Amygdala (tissue), 56 donors: ENCODE measurements at regions not wholly inside any gene's neighbourhood (a gene's known extent, or its start where the extent isn't known, plus 50 kb on each side); places are given as distances from the start of the nearest gene placed in this dataset.

Source experiments
- DNase-seq, 56 donors: peaks; one replicate each; lab custom pipeline; 2025; lab: John Stamatoyannopoulos, UW

DNA sequence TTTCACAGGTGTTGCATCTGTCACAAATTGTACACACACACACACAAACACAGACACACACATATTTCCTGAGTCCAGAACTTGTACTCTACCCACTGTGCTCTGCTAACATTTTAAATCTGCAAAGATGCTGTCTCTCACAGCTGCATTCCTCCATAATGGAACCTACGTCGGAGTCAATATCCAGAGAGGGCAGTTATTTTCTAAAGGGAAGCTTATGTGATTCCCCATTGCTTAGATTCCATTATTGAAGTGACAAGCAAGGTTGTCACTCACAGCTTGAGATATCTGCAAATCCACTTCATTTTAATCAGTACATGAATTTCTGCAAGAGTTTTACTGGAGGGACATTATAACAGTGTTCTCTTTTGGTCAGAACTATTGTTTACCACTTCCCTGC is 992.4 kb downstream of the NSUN3 start:
- DNase-seq: no peak

DNA sequence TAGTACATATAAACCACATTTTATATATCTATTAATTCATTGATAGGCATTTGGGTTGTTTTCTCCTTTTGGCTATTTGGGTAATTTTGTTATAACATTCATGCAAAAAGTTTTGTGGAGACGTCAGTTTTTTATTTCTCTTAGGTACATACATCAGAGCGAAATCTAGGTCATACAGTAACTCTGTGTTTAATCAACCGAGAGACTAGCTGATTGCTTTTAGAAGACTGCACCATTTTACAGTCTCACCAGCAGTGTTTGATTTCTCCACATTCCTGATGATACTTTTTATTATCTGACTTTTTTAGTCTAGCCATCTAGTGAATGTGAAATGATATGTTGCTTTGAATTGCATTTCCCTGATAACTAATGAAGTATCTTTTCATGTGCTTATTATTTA is 1019.3 kb downstream of the NSUN3 start:
- DNase-seq: no peak

DNA sequence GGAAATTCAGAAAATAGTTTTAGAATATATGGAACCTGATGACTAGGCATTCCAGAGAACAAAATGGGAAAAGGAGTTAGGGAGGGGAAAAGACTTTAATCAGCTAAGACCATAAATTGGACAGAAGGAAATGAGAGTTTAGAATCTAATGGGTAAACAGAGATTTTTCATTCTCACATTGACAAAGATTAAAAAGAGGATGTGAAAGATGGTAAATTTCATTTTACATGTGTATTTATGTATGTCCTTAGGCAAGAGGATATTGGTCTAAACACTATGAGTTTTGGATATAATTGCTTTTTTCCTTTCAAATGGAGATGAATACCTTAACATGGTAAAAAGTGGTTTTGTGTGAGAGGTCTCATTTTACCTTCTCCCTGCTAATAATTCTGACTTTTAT is 1021.9 kb downstream of the NSUN3 start:
- DNase-seq: no peak

DNA sequence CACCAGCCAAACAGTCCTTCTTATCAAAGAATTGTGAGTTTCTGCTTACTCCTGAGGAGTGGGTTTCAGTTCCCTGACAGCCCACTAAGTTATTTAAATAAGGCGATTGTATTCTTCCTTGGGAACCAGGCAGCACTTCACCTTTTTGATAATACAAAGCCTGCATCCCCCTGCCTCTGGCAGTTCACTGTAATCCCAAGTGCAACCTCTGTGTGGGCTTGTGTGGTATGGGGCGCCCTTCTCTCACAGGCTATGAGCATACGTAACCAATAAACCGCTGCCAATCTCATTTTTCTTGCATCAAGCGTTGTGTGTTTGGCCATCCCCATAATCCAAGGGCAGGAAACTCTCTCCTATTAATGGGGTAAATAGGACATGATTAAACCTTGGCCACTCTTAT is 1025.6 kb downstream of the NSUN3 start:
- DNase-seq: no peak

DNA sequence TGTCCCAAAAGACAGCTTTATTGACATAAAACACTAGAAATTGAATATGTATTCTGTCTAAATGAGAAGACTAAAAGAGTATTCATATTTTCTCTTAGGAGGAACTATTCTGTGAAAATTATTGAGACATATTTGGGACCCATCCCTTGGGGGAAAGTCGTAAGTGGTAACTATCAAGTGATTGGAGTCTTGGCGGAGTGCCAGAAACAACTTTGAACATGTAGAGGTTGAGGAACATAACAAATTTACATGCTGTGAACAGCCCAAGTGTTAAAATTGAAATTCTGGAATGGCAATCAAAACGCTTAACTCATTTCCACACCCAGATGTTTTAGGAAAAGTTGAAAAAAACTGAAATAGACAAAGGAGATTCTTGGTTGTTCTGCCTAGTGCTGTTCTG is 1034.6 kb downstream of the NSUN3 start:
- peak in 3 of 56 donors; percentile 0 to 1 (median 1) for DNase-seq

DNA sequence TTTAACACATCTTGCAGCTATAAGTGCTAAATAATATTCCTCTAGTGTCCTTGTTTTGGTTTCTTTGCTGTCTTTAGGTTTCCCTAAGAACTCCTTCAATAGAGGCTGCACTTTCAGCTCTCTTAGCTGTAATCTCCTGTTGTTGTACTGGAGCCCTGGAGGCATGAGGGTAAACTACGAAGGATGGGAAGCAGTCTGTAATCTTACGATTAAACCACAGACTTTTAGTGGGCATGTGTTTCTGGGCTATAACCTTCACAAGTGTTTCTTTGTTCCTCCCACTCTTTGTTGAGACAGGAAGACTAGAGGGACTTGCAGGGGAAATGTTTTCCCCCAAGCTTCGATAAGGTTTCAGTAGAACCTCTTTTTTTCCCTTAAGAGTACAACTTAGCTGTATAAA is 1058.1 kb downstream of the NSUN3 start:
- no peak for DNase-seq

DNA sequence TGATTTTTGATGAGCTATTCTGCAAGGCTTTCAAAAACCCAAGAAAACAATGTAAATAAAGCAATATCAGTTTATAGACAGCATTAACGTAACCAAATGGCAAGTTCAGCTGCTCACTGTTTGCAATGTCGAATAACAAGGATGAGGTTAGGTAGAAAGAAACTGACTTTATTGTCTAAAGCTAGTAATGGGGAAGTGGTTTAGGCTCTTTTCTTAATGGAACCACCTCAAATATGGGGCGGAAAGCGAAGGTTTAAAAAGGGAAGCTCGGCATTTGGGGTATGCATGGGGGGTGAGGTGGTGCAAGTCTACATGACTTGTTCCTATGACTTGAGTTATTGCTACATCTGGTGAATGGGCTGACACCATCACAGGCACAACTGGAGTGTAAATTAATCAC is 1060.2 kb downstream of the NSUN3 start:
- no peak for DNase-seq

DNA sequence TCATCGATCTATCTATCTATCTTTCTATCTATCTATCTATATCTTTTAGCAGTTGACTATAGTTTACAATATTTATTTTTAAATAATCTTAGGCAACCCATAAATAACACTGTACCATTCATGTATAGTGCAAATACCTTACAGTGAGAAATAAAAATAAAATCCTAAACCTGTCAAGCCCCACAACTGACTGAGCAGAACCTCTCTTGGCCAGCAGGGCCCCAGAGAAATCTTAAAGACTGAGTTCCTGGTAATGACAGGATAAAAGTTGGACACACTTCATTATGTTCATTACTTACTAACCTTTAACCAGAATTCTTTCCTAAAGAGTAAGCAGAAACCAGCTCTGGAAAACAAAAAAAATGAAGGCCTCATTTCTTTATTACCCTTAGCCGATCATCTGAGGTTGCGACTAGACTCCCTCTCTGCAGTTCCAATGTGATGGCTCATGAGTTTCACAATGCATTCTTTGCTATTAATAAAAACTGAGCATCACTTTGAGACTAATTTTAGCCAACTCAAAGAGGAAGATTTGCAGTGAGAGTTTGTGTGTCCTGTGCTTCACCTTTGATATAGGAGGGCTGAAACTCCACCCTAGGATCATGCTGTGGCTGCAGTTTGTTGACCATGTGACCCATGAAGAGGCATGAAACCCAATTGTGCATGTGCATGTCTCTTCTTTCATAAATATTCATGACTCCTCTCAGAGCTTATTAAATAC is 1072.0 kb downstream of the NSUN3 start:
- no peak for DNase-seq

DNA sequence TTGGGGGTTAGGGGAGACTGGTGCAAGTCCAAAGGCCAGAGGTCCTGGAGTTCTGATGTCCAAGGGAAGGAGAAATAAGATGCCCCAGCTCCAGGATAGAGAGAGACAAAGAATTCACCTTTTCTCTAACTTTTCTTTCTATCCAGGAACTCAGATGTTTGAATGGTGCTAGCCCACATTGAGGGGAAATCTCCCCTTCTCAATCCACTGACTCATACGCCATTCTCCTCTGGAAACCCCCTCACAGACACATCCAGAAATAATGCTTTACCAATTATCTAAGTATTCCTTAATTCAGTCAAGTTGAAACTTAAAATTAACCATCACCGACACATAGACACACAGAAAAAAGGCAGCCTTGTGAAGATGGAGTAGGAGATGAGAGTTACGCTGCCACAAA is 1085.2 kb downstream of the NSUN3 start:
- no peak for DNase-seq

DNA sequence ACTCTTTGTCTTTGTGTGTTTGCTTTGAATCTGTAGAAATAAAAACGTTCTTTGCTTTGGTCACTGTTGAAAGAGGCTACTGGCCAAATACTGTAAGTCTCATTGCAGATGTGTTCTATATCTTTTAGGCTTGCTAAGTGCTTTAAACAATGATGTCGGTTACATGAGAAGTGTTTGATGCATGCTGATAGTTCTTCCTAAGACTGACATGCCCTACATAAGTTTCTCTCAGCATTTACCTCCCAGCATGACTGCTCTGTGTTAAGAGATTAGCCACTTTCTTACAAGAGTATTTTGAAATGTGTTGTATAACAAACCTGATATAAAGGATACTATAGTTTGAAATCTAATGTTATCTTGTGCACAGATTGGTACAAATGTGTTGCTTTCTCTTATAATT is 1088.7 kb downstream of the NSUN3 start:
- no peak for DNase-seq

DNA sequence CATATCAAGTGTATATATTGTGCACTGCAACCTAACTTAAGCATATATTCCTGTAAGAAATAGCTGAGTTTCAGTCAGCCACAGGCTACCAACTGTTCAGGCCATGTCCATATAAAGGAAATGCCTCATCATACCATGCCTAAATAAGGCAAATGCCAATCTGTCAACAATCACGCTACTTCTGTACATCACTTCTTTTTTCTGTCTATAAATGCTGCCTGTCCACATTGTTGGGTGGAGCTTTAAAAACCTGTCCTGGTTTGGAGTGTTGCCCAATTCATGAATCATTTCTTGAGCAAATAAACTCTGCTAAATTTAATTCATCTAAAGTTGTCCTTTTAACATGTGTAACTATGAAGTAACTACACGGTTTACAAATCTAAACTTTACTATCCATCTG is 1091.9 kb downstream of the NSUN3 start:
- no peak for DNase-seq

DNA sequence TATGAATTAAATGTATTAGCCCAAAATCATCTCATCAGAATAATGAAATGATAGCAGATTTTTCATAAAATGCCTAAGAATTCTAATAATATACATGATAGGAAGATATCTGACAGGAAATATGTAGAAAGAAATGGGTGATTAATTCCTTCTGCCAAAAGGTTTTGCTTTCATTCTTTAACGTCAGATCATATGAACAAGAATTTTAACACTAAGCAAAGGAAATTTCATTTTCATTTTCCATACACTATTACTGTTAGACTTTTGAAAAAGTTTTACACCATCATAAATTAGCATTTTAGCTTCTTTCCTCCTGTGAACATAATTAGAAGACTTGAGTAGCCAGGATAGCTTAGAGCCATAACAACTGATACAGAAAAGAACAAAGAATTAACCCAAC is 1099.9 kb downstream of the NSUN3 start:
- DNase-seq: no peak

DNA sequence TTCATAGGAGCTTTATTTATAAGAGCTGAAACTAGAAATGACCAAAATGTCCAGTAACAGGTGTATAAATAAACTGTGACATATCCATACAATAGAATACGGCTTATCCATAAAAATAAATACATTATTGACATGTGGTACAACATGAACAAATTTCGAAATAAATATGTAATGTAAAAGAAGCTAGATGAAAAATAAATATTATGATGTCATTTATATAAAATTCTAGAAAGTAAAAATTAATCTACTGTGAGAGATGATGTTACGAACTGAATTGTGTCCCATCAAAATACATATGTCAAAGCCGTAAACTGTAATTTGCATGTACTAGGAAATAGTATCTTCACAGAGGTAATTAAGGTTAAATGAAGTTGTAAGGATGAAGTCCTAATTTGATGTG is 1104.9 kb downstream of the NSUN3 start:
- no peak for DNase-seq

DNA sequence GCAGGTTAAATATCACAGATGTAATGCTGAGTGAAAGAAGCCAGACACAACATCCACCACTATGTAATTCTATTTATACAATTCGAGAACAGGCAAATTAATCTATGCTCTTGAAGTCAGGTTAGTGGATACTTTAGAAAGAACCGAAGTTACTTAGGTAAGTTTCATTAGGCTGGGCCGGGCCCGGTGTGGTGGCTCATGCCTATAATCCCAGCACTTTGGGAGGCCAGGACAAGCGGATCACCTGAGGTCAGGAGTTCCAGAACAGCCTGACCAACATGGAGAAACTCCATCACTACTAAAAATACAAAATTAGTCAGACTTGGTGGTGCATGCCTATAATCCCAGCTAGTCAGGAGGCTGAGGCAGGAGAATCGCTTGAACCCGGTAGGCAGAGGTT is 1105.7 kb downstream of the NSUN3 start:
- DNase-seq: no peak

DNA sequence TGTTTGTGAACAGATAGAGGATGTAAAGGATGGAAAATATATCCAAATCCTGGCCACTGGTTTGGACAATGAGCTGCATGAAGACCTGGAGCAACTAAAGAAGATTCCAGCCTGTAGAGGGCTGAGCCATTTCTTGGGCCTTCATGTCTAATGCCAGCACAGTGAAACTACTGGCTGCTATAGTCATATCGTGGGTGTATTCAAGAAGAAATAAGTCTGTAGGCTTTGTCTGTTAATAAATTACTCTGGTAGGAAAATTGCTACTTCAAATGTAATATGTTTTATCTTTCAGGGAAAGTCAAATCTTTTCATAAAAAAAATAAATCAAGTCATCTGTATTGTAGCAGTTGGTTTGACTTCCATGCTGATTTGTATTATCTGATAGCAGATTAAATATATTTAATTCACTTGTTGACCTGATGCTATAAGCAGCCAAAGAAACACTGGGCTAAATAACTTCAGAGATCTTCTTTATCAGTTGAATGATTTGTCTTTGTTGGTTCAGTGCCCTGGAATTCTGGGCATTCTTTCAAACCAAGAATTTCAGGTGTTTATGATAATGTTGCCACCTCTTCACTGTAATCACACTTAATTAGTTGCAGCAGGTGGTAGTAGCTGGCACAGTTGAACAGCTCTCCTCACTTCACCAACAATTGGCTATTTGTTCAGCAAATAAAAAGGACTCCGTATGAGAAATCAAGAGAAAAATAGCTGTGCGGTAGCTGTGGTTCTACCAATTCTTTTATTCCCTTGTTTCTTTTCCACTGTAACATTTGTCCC is 1109.5 kb downstream of the NSUN3 start:
- no peak for DNase-seq

DNA sequence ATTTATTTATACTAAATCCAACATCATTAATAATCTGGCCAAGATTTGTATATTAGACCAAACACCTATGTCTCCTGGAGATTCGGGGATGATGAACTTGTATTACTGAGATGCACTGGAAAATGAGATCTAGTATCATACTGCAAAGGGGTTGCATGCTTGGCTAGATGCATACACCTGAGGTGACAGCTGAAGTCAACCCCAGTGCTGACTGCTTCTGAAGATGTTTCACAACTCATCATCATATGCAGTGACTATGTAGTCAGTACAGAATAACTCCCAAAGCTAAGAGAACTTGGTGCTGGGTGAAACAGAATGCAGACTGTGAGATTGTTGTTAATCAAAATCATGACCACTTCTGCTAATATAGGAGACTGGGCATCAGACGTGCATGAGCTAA is 1114.2 kb downstream of the NSUN3 start:
- no peak for DNase-seq

DNA sequence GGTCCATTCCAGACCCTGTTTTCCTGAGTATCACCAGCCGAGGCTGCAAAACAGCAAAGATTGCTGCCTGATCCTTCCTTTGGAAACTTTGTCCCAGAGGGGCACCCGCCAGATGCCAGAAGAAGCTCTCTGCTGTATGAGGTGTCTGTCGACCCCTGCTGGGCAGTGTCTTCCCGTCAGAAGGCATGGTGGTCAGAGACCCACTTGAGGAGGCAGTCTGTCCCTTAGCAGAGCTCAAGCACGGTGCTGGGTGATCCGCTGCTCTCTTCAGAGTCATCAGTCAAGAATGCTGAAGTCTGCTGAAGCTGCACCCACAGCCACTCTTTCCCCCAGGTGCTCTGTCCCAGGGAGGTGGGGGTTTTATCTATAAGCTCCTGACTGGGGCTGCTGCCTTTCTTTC is 1121.2 kb downstream of the NSUN3 start:
- DNase-seq: no peak

DNA sequence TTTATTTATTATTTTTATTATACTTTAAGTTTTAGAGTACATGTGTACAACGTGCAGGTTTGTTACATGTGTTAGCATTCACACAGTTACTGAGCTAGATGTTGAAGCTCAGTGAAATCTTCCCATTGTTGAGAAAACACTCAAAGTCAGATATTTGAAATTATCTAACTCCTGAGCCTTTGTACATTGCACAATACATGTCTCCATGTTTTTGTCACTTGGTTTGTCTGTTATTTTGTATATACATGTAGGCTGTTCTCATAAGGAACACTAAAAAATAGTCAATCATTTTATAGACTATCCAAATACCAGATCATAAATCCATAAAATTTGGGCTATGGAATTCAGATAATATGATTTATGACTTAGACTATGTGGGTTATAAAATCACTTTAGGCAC is 1126.5 kb downstream of the NSUN3 start:
- DNase-seq: no peak

DNA sequence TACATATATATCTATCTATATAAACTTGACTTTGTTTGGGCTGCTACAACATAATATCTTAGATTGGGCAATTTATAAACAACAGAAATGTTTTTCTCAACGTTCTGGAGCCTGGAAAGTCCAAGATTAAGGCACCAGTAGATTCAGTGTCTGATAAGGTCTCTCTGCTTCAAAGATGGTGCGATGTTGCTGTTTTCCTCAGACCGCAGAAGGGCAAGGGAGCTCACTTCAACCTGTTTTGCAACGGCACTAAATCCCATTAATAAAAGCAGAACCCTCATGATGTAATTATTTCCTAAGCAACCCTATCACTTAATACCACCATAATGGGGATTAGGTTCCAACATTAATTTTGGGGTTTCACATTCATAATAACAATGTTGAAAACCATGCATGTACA is 1134.8 kb downstream of the NSUN3 start:
- no peak for DNase-seq

DNA sequence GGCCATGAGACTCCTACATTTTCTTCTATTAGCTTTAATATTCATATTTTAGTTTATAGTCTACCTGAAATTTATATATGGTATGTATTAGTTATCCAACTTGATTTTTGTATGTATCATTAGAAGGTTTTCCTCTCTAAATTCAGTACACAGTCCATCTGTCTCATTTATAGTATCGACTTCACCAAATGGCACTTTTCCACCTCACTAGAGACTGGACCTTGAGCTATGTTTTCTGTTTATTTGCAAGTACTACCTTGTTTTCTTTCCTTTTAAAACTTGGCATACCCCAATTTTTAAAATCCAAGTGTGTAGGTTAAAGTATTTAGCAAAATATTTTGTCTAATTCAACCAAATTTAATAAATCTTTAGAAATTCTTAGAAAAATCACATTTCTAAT is 1137.5 kb downstream of the NSUN3 start:
- no peak for DNase-seq

DNA sequence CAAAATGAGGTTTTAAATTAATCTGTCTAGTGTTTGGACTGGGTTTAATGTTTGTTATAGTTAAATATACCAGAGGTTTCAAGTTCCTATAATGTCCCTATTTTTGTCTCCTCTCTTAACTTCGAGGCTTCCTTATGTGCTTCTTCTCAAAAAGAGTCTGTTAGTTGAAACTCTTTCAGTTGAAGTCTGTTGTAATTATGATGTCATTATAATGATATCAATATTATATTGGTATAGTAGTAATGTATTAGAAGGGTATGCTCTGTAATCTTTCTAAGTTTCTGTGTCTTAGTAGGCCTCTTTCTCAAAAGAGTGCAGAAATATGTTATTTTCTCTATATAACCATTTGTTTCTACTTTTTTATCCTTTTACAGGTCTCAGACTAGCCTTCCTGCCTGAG is 1148.0 kb downstream of the NSUN3 start:
- DNase-seq: no peak

DNA sequence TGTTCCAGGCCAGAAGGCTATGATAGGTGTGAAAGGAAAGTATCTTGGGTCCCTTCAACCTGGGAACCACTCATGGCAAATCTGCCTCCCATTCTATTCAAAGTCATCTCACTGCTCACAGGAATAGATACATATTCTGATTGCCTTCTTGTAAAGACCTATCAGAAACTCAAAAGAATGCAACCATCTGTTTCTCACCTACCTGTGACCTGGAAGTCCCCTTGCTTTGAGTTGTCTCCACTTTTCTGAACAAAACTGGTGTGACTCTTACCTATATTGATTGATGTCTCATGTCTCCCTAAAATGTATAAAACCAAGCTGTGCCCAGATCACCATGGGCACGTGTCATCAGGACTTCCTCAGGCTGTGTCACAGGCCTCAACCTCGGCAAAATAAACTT is 1149.3 kb downstream of the NSUN3 start:
- no peak for DNase-seq
